Type B pancreatic cell (in vitro differentiated cells): ENCODE measurements at regions not wholly inside any gene's neighbourhood (a gene's known extent, or its start where the extent isn't known, plus 50 kb on each side); places are given as distances from the start of the nearest gene placed in this dataset.

Experiments used
- DNase-seq: peaks from one replicate; pipeline ENCODE4 v3.0.0; 2021; ENCODE audit warnings: mixed read lengths; ENCODE audit not compliant: unreplicated experiment; ENCODE audit errors: extremely low spot score
- H3K27ac Mint-ChIP-seq: 2 replicates; pipeline ENCODE4 v1.8.0; 2021; ENCODE audit warnings: mild to moderate bottlenecking, mixed read lengths
- H3K27me3 Mint-ChIP-seq: 2 replicates; pipeline ENCODE4 v1.8.0; 2021; ENCODE audit warnings: mixed read lengths
- H3K36me3 Mint-ChIP-seq: 2 replicates; pipeline ENCODE4 v1.8.0; 2021; ENCODE audit warnings: mixed read lengths
- H3K4me1 Mint-ChIP-seq: one replicate; pipeline ENCODE4 v1.8.0; 2021; ENCODE audit warnings: mixed read lengths; ENCODE audit not compliant: unreplicated experiment
- H3K4me3 Mint-ChIP-seq: 2 replicates; pipeline ENCODE4 v1.8.0; 2021; ENCODE audit warnings: mild to moderate bottlenecking, mixed read lengths
- H3K9me3 Mint-ChIP-seq: 2 replicates; pipeline ENCODE4 v1.8.0; 2021; ENCODE audit warnings: mixed read lengths
- TF ChIP-seq, protein P1 (sequence below): fragments of 200-600 bp; sonication (generic); conservative IDR thresholded peaks from 2 replicates; pipeline ENCODE4 v1.5.0; 2021; ENCODE audit warnings: antibody characterized with exemption, mild to moderate bottlenecking

DNA sequence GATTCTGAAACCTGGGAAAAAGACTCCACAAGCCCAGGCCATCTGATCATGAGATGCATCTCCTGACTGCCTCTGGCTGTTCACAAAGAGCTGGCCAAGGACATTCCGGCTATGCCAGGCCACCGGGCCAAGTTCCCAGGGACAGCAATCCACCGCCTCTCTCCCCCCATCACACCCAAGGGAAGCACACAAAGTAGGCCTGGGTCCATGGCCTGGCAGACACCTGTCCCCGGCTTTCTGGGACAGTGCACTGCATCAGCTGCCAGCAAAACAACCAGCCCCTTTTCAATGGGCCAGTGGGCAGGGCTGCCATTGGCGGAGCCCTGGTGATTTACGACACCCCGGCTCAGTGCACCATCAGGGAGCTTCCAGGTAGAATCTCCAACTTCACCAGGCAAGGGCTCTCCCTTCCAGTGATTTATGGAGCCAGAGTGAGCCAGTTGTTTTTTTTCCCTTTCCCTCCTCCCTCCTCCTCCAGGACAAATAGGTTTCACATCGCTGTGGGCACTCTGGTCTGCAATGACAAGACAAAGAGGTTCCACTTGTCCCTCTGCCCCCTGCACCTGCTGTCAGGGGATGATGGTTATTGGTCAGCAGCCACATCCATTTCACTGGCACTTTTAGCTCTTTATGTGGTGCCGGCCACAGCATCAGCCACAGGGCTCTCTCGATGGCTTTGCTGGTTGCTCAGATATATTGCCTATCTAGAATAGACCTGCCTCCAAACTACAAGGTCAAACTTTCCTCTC, 149.6 kb downstream of the SLC38A6 start:
- Mint-ChIP-seq H3K36me3 (peaks cover 2% of the 10 kb centered on the region), H3K4me1 (peaks cover 31% of the 10 kb centered on the region), H3K4me3 (no peak overlapping the region), H3K27me3 (no peaks in the 10 kb centered on the region), H3K9me3 (peaks cover 6% of the 10 kb centered on the region), H3K27ac (no peak overlapping the region)
- no peak for DNase-seq
- TF ChIP-seq, protein P1, sequence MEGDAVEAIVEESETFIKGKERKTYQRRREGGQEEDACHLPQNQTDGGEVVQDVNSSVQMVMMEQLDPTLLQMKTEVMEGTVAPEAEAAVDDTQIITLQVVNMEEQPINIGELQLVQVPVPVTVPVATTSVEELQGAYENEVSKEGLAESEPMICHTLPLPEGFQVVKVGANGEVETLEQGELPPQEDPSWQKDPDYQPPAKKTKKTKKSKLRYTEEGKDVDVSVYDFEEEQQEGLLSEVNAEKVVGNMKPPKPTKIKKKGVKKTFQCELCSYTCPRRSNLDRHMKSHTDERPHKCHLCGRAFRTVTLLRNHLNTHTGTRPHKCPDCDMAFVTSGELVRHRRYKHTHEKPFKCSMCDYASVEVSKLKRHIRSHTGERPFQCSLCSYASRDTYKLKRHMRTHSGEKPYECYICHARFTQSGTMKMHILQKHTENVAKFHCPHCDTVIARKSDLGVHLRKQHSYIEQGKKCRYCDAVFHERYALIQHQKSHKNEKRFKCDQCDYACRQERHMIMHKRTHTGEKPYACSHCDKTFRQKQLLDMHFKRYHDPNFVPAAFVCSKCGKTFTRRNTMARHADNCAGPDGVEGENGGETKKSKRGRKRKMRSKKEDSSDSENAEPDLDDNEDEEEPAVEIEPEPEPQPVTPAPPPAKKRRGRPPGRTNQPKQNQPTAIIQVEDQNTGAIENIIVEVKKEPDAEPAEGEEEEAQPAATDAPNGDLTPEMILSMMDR, result no peak

DNA sequence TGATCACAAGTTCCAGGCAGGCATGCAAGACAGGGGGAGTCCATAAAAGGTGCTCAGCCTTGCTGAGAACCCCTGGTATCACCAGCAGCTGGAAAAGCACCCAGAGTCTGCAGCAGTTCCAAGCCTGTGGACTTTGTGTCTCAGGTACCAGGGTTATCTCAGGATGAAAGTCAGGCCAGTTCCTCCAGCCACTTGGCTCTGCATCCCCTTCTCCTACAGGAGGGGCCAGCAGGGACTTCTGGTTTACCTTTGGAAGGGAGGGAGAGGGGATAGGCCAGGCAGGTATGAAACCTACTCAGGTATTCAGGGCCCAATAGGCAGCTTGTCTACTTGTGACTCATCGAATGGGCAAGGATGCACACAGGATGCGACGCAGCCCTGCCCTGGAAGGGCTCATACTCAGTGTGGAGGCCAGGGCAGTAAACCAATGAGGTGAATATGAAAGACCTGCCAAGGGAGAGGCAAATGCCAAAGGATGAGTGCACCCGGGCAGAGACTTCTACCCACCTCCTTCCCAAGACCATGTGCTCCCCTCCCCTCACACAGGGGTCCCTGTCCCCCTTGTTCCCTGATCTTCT, 148.2 kb downstream of the SLC38A6 start:
- H3K36me3 Mint-ChIP-seq, result no peaks in the 10 kb centered on the region
- TF ChIP-seq, protein P1, result no peak
- H3K27ac Mint-ChIP-seq, result no peak overlapping the region
- no peaks in the 10 kb centered on the region for H3K9me3 Mint-ChIP-seq
- no peaks in the 10 kb centered on the region for H3K27me3 Mint-ChIP-seq
- no peak overlapping the region for H3K4me3 Mint-ChIP-seq
- peaks cover 36% of the 10 kb centered on the region for H3K4me1 Mint-ChIP-seq
- no peak for DNase-seq

DNA sequence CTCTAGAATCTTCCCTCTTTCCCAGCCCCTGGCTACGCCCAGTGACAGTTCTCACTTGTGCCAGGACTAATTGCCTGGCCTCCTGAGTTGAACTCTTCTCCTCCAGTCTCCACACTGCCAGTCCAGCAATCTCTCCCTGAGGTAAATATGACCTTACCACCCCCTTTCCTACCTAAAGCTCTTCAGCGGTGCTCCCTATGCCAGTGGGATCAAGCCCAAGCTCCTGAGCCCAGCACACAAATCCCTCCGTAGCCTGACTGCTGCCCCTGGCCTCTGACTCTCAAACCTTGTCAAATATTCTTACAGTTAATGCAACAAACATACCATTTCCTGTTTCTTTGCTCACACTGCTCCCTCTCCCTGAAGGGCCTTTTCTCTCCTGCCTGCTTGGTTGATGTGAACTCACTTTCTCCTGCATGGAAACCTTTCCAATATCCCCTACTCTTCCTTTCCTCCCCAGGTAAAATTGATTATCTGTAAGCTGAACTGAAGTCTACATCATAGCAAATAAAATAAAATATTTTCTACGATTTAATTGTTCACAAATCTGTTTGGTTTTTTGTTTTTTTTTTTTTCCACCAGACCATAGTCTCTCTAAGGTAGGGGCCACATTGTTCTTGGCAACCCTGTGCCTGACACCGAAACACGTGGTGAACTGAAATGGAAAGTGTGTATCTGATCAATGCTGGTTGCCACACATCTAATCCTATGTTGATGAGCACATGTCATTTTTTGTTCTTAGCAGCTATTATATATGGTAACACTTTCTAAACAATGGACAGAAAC, 147.5 kb downstream of the SLC38A6 start:
- TF ChIP-seq, protein P1, result no peak
- no peaks in the 10 kb centered on the region for H3K36me3 Mint-ChIP-seq
- H3K27me3 Mint-ChIP-seq, result no peaks in the 10 kb centered on the region
- H3K9me3 Mint-ChIP-seq, result no peaks in the 10 kb centered on the region
- DNase-seq, result no peak
- peaks cover 41% of the 10 kb centered on the region for H3K4me1 Mint-ChIP-seq
- peak overlapping the region; percentile 19 for H3K4me3 Mint-ChIP-seq
- peak overlapping the region; percentile 1 for H3K27ac Mint-ChIP-seq

DNA sequence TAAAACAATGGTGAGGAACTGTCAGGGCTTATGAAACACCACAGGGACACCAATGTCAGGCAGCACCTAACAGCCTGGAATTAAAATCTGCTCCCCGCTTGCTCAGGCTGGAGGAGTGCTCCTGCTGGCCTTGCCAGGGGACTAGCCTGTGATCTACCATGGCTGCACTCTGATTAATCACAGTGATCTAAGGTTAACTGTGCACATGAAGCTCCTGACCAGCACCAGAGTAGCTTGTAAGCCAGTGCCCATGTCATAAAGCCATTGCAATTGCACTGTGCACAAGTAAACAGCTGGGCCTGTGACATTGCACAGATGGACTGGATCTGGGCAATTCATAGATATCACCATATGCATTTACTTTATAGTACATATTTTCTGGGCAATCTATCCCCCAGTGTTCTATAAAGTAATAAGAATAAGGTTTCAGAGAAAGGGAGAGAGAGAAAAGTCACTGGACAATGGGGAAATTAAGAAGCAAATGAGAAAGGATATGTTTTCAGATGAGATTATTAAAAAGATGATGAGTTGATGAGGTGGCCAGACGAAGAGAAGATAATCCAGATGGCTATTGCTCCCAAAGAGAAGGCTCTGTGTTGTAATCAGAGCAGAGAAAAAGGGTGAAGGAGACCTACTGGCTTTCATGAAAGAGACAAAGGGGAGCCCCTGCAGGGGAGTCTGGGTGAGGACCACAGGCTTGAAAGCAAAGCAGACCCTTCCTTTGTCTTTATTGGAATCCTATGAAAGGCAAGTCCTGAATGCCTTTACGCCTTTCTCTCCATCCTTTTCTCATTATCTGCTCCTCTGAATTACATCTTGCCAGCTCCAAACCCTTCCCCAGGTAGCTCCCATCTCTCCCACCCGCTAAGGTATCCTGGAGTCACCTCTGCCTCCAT, 145.8 kb downstream of the SLC38A6 start:
- TF ChIP-seq, protein P1, result no peak
- H3K4me3 Mint-ChIP-seq, result no peak overlapping the region
- no peaks in the 10 kb centered on the region for H3K9me3 Mint-ChIP-seq
- DNase-seq, result peak; percentile 57
- H3K36me3 Mint-ChIP-seq, result no peaks in the 10 kb centered on the region
- H3K4me1 Mint-ChIP-seq, result peaks cover 46% of the 10 kb centered on the region
- H3K27ac Mint-ChIP-seq, result no peak overlapping the region
- no peaks in the 10 kb centered on the region for H3K27me3 Mint-ChIP-seq
